ENCODE measurements at regions not wholly inside any gene's neighbourhood (a gene's known extent, or its start where the extent isn't known, plus 50 kb on each side); places are given as distances from the start of the nearest gene placed in this dataset.
"Not testable (repeated sequence)": the region's sequence is repeated elsewhere in the genome, so short reads cannot be mapped to it uniquely, and the experiment has no call there.

- H3K27ac ChIP-seq: no peak overlapping the region
- TF ChIP-seq, protein P1, sequence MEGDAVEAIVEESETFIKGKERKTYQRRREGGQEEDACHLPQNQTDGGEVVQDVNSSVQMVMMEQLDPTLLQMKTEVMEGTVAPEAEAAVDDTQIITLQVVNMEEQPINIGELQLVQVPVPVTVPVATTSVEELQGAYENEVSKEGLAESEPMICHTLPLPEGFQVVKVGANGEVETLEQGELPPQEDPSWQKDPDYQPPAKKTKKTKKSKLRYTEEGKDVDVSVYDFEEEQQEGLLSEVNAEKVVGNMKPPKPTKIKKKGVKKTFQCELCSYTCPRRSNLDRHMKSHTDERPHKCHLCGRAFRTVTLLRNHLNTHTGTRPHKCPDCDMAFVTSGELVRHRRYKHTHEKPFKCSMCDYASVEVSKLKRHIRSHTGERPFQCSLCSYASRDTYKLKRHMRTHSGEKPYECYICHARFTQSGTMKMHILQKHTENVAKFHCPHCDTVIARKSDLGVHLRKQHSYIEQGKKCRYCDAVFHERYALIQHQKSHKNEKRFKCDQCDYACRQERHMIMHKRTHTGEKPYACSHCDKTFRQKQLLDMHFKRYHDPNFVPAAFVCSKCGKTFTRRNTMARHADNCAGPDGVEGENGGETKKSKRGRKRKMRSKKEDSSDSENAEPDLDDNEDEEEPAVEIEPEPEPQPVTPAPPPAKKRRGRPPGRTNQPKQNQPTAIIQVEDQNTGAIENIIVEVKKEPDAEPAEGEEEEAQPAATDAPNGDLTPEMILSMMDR (IDR thresholded peaks at IDR 0.05): no peak
- no peaks in the 10 kb centered on the region for H3K36me3 ChIP-seq
- H3K4me1 ChIP-seq (ENCODE audit: control insufficient read depth in 1 of 2, insufficient read depth in 1 of 2, low read depth in 1 of 2, low read length in 1 of 2): no peaks in the 10 kb centered on the region
- H3K4me3 ChIP-seq (ENCODE audit: low read depth in 1 of 2, low read length in 1 of 2): no peak overlapping the region
- no peaks in the 10 kb centered on the region for H3K27me3 ChIP-seq
- H3K9me3 ChIP-seq: no peaks in the 10 kb centered on the region
These were observed 217.0 kb upstream of the PIEZO2 start for GRCh38 chr18:11366410-11366809.

- Histone ChIP-seq H3K36me3 (no peaks in the 10 kb centered on the region), H3K27me3 (no peaks in the 10 kb centered on the region), H3K4me3 (ENCODE audit: low read depth in 1 of 2, low read length in 1 of 2) (no peak overlapping the region), H3K4me1 (ENCODE audit: control insufficient read depth in 1 of 2, insufficient read depth in 1 of 2, low read depth in 1 of 2, low read length in 1 of 2) (no peaks in the 10 kb centered on the region), H3K9me3 (no peaks in the 10 kb centered on the region), H3K27ac (no peak overlapping the region)
- TF ChIP-seq, protein P1 (IDR thresholded peaks at IDR 0.05): no peak
These were observed 213.5 kb upstream of the PIEZO2 start for GRCh38 chr18:11362856-11363255.

DNA sequence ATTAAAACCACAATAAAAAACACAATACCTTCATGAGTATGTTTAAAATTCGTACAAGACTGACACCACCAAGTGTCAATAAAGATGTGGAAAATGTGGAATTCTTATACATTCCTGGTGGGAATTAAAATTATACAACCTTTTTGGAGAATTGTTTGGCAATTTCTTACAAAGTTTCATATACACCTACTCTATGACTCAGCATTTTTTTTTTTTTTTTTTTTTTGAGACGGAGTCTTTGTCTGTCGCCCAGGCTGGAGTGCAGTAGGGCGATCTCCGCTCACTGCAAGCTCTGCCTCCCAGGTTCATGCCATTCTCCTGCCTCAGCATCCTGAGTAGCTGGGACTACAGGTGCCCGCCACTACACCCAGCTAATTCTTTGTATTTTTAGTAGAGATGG lies 212.5 kb upstream of the PIEZO2 start:
- not testable (repeated sequence) for H3K4me1 ChIP-seq (ENCODE audit: control insufficient read depth in 1 of 2, insufficient read depth in 1 of 2, low read depth in 1 of 2, low read length in 1 of 2); H3K36me3 ChIP-seq; H3K4me3 ChIP-seq (ENCODE audit: low read depth in 1 of 2, low read length in 1 of 2); H3K27ac ChIP-seq; H3K9me3 ChIP-seq; H3K27me3 ChIP-seq

GRCh38 chr18:11357678-11358077 lies 208.3 kb upstream of the PIEZO2 start:
- Histone ChIP-seq H3K9me3 (no peaks in the 10 kb centered on the region), H3K27me3 (no peaks in the 10 kb centered on the region), H3K36me3 (no peaks in the 10 kb centered on the region), H3K27ac (no peak overlapping the region), H3K4me3 (ENCODE audit: low read depth in 1 of 2, low read length in 1 of 2) (no peak overlapping the region), H3K4me1 (ENCODE audit: control insufficient read depth in 1 of 2, insufficient read depth in 1 of 2, low read depth in 1 of 2, low read length in 1 of 2) (no peaks in the 10 kb centered on the region)
- TF ChIP-seq, protein P1 (IDR thresholded peaks at IDR 0.05): no peak

- H3K4me3 ChIP-seq (ENCODE audit: low read depth in 1 of 2, low read length in 1 of 2): not testable (repeated sequence)
These were observed 195.2 kb upstream of the PIEZO2 start for GRCh38 chr18:11344576-11344975.

GRCh38 chr18:11343096-11343495 lies 193.7 kb upstream of the PIEZO2 start:
- Histone ChIP-seq H3K27me3 (no peaks in the 10 kb centered on the region), H3K4me1 (ENCODE audit: control insufficient read depth in 1 of 2, insufficient read depth in 1 of 2, low read depth in 1 of 2, low read length in 1 of 2) (no peaks in the 10 kb centered on the region), H3K27ac (no peak overlapping the region), H3K4me3 (ENCODE audit: low read depth in 1 of 2, low read length in 1 of 2) (no peak overlapping the region), H3K36me3 (no peaks in the 10 kb centered on the region), H3K9me3 (peaks cover 9% of the 10 kb centered on the region)
- TF ChIP-seq, protein P1 (IDR thresholded peaks at IDR 0.05): no peak

More at GRCh38 chr18:11344576-11344975, 195.2 kb upstream of the PIEZO2 start:
- H3K9me3 ChIP-seq; H3K4me1 ChIP-seq (ENCODE audit: control insufficient read depth in 1 of 2, insufficient read depth in 1 of 2, low read depth in 1 of 2, low read length in 1 of 2); H3K27me3 ChIP-seq; H3K27ac ChIP-seq; H3K36me3 ChIP-seq: not testable (repeated sequence)

- not testable (repeated sequence) for H3K27ac ChIP-seq, H3K36me3 ChIP-seq
These were observed 192.7 kb upstream of the PIEZO2 start for GRCh38 chr18:11342115-11342514.

More at GRCh38 chr18:11342115-11342514, 192.7 kb upstream of the PIEZO2 start:
- not testable (repeated sequence) for H3K4me1 ChIP-seq (ENCODE audit: control insufficient read depth in 1 of 2, insufficient read depth in 1 of 2, low read depth in 1 of 2, low read length in 1 of 2); H3K4me3 ChIP-seq (ENCODE audit: low read depth in 1 of 2, low read length in 1 of 2); H3K27me3 ChIP-seq; H3K9me3 ChIP-seq

Measured in neutrophil (primary cell).